ENCODE measurements at regions not wholly inside any gene's neighbourhood (a gene's known extent, or its start where the extent isn't known, plus 50 kb on each side); places are given as distances from the start of the nearest gene placed in this dataset.
A peak's percentile ranks its signal among the peaks of the same experiment; 100 is the strongest.
"Not testable (repeated sequence)": the region's sequence is repeated elsewhere in the genome, so short reads cannot be mapped to it uniquely, and the experiment has no call there.

GRCh38 chr1:104172243-104172681, 422.6 kb downstream of the AMY1C start:
- DNase-seq, result no peak

DNA sequence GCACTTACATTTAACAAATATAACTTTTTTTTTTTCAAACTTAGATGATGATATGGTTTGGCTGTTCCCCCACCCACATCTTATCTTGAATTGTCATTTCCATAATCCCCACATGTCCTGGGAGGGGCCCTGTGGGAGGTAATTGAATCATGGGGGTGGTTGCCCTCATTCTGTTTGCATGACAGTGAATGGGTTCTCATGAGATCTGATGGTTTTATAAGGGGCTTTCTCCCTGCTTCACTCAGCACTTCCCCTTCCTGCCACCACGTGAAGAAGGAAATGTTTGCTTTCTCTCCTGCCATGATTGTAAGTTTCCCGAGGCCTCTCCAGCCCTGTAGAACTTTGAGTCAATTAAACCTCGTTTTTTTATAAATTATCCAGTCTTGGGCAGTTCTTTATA, 432.6 kb downstream of the AMY1C start:
- peak; percentile 87 for DNase-seq

GRCh38 chr1:104189207-104189606, 439.5 kb downstream of the AMY1C start:
- peak; percentile 46 for DNase-seq

- no peak for DNase-seq
These were observed 441.1 kb downstream of the AMY1C start for GRCh38 chr1:104190821-104191220.

DNA sequence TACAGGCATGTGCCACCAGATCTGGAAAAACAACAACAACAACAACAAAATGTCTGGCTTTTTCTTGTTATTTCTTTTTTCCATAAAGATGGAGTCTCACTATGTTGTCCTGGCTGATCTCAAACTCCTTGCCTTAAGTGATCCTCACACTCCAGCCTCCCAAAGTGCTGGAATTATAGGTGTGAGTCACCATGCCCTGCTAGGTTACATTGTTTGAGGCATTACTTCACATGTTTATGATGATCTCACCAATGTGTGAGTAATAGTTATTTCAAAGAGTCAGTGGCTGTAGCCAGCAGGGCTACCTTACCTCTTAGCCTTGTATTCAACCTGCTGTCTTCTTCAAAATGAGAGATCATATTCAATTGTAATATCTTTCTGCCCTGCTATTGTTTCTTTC, 445.7 kb downstream of the AMY1C start:
- DNase-seq, result peak; percentile 15

- no peak for DNase-seq
These were observed 446.4 kb downstream of the AMY1C start for GRCh38 chr1:104196136-104196535.

DNA sequence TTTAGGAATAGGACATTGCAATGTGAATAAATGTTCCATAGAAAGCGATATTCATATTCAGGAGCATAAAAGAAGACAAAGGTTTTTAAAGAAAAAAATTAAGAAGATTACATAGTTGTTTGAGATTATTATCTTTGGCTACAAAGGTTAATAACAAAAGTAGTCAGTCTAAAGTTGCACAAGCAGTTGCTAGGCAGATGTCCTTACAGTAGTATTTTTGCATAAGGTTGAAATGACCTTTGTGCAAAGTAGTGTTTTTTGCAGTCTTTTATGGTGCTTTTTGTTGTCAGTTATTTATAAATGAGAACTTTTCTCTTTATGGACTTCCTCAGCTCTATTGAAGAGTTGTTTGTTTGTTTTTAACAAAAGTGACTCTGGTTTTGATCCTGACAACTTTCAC, 447.8 kb downstream of the AMY1C start:
- DNase-seq, result no peak

DNA sequence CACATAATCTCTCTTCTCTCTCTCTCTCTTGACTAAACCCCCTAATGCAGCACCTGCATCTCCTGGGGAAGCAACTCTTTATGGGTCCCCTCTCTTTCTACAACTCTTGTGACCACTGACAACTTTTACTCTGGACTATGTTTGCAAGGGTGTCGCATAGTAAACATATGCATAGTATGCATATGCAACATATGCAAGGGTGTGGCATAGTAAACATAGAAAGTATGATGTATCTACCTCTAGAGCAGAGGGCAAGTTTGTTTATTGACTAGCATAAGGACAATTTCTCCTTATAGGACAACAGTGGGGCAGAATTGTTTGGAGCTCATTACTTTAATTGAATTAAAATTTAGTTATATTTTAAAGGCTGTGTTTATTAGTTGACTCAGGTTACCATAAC, 462.5 kb downstream of the AMY1C start:
- DNase-seq, result no peak

DNA sequence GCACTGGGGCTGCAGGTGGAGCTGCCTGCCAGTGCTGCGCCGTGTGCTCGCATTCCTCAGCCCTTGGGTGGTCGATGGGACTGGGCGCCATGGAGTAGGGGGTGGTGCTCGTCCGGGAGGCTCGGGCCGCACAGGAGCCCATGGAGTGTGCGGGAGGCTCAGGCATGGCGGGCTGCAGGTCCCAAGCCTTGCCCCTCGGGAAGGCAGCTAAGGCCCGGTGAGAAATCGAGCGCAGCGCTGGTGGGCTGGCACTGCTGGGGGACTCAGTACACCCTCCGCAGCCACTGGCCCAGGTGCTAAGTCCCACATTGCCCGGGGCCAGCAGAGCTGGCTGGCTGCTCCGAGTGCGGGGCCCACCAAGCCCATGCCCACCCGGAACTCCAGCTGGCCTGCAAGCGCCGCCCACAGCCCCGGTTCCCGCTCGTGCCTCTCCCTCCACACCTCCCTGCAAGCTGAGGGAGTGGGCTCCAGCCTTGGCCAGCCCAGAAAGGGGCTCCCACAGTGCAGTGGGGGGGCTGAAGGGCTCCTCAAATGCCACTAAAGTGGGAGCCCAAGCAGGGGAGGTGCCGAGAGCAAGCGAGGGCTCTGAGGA, 467.8 kb downstream of the AMY1C start:
- not testable (repeated sequence) for DNase-seq

DNA sequence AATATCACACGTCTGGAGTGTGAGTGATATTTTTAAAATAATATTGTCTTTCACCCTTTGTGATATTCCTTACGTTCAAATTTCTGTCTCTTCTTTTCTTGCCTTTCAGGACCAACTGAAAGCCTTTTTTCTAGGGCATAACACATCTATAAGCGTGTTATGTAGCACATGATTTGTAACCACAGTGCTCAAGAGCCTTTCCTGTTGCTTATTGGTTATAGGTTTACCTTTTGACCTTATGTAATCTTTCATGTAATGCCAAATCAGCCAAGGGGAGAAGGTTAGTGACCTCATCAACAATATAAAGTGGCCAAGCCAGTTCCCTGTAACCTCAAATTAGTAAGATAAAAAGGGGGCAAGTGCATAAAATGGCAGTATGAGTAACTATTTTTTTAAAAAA, 480.2 kb downstream of the AMY1C start:
- DNase-seq, result no peak

DNA sequence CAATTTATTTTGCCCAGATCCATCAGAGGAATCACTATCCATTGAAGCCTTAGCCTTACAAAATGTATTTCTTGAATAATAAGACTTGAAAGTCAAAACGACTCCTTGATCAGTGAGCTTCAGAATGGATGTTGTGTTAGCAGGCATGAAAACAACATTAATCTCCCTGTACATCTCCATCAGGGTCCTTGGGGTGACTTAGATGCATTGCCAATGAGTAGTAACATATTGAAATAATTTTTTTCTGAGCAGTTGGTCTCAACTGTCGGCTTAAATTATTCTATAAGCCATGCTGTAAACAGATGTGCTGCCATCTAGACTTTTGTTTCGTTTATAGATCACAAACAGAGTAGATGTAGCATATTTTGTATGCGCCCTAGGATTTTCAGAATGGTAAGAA, 482.0 kb downstream of the AMY1C start:
- no peak for DNase-seq

- no peak for DNase-seq
These were observed 485.4 kb downstream of the AMY1C start for GRCh38 chr1:104235141-104235540.

DNA sequence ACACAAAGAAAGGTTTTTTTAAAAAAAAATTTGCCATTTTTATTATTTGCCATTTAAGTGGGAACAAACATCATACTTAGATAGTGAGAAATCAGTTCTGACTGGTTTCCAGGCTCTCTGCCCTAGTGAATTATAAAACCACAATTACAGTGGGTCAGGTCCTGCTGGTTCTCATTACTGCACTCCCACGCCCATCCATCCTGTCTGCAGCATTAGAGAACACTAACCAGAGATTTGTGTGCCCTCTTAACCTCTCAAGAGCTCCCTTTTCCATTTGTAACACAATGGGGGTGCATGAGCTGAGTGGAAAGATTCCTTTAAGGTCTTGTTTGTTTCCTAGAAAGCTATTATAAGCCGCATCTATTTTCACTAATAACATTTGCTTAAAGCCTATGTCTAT, 489.3 kb downstream of the AMY1C start:
- no peak for DNase-seq

DNA sequence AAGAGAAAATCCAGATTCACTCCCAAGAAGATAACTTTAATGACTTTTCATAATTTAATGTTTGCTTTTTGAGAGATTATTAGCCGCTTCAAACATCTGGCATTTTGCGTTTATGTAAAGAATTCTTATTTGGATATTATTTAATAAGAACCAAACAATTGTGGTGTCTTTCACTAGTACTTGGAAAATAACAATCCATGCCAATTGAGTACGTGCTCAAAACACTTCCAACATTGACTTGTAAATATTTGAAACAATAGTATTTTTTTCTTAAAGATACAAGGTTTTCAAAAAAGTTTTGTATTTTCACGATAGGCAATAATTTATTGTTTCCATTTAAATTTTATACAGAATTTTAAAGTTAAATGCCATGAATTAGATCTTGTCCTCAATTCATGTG, 498.7 kb downstream of the AMY1C start:
- no peak for DNase-seq

DNA sequence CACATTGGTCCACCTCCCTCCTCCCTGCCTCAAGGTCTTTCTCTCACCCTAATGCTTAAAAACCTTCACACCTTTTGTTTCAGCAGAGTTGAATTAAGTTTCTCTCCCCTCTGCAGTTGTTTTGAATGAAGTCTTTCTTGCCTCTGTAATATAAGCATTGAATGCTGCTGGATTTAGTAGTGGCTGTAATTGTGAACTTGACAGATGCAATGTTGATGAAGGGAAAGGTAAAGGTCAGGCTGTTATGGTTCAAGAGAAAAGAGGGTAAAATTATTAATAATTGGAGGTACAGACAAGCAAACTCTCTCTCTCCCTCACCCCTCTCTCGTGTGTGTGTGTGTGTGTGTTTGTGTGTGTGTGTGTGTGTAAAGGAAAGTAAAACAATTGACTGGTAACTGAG, 509.8 kb downstream of the AMY1C start:
- no peak for DNase-seq

GRCh38 chr1:104263110-104263509, 513.4 kb downstream of the AMY1C start:
- DNase-seq, result not testable (repeated sequence)

DNA sequence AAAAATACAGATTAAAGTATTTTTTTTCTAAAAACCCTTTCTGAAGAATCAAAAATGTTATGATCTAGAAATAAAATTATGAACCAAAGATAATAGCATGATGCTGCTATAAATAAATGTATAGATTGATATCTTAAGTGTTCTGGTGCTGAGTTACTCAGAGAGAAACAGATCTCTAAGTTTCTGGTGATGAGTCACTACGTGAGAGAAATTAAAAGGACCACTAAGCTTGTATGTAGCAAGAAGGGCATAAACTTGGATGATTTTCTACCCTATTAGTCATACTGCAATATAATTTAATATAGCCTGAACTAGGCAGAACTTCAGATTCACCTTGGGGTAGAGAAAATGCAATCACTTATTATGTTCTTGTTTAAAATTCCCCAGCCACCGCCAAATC, 514.8 kb downstream of the AMY1C start:
- DNase-seq, result no peak

- DNase-seq, result no peak
These were observed 515.5 kb downstream of the AMY1C start for GRCh38 chr1:104265163-104265562.

DNA sequence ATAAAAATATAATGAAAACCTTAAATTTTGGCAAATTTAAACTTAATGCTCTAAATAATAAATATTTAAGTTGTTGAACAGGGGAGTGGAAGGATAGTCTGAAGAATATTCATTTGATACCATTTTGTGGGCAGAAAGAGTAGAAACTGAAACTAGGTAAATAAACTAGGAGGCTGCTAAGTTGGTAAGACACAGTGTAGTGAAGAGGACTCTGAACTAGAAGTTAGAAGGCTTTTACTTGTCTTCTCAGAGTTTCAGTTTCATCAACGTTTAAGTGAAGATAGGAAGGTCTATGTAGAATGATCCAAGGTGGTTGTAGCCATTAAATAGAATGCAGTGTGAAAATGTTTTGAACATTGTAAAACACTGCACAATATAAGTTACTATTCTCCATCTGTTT, 516.9 kb downstream of the AMY1C start:
- DNase-seq, result no peak

DNA sequence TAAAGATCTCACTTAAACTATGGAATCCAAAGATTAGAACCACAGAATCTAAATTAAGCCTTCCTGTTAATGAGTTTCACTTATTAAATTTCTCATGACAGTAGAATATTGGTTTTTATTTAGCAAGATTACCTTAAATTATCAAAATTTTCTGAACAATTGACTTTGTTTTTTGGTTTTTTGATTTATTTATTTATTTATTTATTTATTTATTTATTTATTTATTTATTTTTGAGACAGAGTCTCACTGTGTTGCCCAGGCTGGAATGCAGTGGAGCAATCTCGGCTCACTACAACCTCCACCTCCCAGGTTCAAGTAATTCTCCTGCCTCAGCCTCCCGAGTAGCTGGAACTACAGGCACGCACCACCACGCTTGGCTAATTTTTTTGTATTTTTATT, 538.6 kb downstream of the AMY1C start:
- DNase-seq, result not testable (repeated sequence)

DNA sequence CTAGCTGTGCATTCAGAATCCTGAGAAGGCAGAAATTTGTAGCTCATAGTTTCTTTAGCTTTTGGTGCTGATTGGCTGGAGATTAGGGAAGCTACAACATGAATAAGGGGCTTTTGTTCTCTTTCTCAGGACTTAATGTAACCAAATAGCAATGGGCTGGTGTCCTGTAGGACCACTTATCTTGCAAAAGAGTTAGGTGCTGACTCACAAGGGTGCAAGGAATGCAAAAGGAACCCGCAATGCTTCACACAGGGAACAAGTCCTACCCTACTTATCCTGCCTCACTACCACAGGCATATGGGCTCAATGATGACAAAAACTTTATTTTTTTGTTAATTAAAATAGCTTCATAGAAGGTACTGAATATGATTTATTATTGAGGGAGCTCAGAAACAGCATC, 541.5 kb downstream of the AMY1C start:
- no peak for DNase-seq

DNA sequence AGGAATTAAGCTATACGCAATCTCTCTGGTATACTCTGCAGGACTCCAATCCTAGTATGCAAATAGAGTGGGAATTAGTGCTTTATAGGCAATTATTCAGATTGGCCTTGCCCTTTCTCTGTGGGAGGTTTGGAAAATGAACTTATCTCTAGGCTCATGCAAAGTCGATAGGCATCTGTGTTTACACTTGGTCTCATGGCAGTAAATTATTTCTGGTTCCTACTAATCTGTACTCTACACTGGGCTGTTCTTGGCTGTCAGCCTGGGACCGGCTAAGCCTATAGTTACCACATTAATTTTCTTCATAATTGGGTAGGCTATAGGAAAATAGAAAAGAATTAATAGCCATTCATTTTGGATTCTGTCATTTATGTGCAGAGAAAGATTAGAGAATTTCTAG, 544.6 kb downstream of the AMY1C start:
- DNase-seq, result peak; percentile 31

- DNase-seq, result no peak
These were observed 545.8 kb downstream of the AMY1C start for GRCh38 chr1:104295511-104295910.

DNA sequence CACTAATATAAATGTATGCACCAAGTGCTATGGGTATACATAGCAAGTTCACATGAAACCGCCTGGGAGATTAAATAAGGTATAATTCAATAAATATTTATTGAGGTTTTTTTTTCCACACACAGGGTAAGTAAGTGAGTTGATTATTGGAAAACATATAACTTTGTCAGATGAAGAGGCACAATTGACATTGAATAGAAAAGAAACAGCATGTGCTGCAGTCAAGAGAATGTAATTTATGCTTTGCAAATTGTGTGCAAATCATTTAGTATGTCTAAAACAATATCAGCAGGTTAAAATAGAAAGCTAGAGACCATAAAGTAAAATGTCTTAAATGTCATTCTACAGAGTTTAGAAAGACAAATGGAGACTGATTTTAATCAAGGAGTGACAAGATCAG, 560.0 kb downstream of the AMY1C start:
- DNase-seq, result no peak

GRCh38 chr1:104315823-104316222, 566.1 kb downstream of the AMY1C start:
- no peak for DNase-seq

DNA sequence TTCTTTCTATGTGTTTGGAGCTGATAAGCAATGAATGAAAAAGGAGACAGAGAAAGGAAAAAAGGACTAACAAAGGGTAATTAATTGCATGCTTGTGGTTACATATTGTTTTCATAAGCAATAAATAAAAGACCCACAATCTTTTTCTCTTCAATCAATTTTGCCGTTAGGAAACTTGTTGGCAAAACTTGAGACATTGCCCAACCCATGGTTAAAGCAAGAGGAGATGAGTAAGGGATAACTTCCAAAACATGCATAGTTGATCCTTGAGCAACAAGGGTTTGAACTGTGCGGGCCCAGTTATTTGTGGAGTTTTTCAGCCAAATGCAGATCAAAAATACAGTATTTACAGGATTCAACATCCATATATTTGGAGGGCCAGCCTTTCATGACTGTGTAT, 572.4 kb downstream of the AMY1C start:
- no peak for DNase-seq
